Activated CD4-positive, alpha-beta T cell treated with anti-CD3 and anti-CD28 coated beads, Interleukin-2, amount 50 U/mL, for 48 hours (primary cell): ENCODE measurements at regions not wholly inside any gene's neighbourhood (a gene's known extent, or its start where the extent isn't known, plus 50 kb on each side); places are given as distances from the start of the nearest gene placed in this dataset.
"Not testable (repeated sequence)": the region's sequence is repeated elsewhere in the genome, so short reads cannot be mapped to it uniquely, and the experiment has no call there.

ENCODE experiments used
- DNase-seq, 2 experiments: peaks; one replicate each; pipeline ENCODE4 v3.0.0-alpha.2; 2020

- DNase-seq, result no peak
Measured at GRCh38 chr3:104316118-104316517, 1050.6 kb upstream of the ALCAM start.

DNA sequence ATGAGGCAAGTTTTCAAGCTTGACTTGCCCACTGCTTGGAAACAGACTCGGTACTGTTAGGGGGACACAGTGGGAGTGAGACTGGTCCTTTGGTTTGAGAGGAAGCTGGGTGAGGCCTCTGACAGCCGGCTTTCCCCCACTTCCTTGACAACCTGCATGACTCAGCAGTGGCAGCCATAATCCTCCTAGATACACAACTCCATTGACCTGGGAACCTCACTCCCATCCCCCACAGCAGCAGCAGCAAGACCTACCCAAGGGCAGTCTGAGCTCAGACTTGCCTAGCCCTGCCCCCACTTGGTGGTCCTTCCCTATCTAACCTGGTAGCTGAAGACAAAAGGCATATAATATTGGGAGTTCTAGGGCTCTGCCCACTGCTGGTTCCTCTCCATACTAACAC, 1043.5 kb upstream of the ALCAM start:
- DNase-seq, result no peak

DNA sequence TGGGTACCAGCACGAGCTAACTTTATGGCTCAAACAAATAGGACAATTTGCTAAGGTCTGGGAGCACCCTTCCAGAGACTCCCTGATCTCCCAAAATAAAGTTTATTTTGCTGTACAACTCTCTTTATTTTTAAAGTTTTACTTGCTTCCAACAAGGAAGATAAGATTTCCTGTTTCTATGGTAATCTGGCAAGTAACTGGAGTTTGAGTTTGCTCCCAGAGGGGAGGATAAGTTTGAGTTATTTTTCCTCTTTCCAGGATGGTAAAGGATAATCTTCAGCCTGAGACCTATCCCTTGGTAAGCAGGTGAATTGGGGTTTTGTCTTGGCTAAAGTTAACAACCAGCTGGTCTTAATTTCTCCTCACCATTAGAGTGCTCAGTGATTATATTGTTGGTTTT, 1019.4 kb upstream of the ALCAM start:
- no peak for DNase-seq

DNA sequence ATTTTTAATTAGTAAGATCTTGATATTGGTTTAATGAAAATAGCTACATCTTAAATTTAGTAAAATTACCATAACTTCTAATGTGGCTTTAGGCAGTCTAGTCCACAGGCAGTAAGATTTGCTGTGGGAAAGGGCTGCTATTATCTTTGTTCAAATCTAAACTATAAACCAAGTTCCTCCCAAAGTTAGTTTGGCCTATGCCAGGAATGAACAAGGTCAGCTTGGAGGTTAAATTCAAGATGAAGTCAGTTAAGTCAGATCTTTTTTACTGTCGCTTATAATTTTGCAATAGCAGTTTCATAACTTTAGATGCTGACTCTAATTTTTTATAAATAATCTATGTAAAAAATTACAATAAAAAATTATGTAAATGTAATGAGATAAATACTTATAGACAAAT, 1016.9 kb upstream of the ALCAM start:
- DNase-seq, result no peak

DNA sequence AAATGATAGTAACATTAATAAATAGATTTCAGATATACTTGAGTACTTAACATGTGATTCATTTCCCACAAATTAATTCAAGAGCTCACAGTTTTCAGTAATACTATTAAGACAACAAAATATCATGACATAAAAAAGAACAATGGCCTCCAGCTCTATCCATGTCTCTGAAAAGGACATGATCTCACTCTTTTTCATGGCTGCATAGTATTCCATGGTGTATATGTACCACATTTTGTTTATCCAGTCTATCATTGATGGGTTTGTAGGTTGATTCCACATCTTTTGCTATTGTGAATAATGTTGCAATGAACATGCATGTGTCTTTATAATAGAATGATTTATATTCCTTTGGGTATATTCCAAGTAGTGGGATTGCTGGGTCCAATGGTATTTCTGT, 1012.8 kb upstream of the ALCAM start:
- no peak for DNase-seq

DNA sequence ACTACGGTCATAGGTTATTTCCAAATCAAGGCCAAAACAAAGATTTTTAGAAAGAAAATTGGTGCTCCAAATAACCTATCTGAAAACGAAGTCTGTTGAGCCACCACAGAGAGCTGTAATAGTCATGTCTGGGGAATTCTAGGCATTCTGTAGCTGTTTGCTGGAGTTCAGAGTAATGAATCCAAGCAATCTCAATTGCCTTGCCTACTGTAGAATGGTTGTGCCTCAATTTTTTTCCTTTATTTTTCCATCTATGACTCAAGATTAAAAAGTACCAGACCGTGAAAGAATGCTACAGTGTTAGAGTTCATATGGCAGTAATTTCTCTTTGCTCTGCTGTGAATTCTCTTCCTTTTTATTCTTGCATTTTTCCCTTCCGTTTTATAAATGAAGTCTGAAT, 1007.2 kb upstream of the ALCAM start:
- no peak for DNase-seq

DNA sequence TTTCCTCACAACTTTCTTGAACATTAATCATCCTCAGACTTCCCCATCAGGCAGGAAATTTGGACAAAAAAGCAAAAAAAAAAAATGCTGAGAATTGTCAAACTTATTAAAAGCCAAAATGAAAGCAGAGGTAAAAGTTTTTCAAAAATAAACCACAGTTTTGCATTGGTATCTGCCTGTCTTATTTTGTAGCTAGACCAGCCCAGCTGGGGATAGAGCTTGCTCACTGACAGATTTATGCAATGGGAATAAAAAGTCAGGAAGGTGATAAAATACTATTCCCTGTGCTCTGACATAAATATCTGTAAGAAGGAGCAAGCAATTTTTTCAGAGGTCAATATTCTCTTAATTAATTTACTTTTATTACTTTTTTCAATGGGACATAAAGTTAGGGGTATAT, 1006.7 kb upstream of the ALCAM start:
- no peak for DNase-seq

- DNase-seq, result not testable (repeated sequence)
Measured at GRCh38 chr3:104361748-104362147, 1005.0 kb upstream of the ALCAM start.

DNA sequence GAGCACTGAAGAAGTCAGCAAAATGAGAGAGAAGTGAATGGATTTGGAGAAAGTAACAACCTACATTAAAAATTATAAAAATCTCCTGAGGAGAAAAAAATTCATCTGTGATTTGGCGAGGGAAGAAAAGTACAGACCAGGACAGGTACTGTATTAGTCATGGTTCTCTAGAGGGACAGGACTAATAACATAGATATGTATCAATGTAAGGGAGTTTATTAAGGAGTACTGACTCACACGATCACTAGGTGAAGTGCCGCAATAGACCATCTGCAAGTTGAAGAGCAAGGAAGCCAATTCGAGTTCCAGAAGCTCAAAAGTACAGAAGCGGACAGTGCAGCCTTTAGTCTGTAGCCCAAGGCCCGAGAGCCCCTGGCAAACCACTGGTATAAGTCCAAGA, 1004.4 kb upstream of the ALCAM start:
- DNase-seq, result no peak

GRCh38 chr3:104367000-104367399, 999.7 kb upstream of the ALCAM start:
- no peak for DNase-seq

DNA sequence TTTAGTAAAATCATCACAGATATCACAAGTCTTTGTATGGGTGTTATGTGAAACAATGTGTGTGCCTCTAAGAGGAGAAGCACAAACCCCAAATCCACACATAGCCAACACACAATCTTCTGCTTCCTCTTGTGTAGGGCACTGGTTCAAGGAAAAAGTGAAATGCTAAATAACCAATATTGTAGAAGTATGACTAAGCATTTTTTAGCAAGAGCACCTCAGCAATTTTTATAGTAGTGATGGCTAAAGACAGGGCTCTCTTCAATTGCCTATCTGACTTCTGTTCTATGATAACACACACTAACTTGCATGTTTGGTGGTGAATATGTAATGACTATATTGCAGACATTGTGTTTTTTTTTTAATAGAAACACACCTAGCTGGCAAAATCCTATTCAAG, 997.9 kb upstream of the ALCAM start:
- DNase-seq, result no peak

- DNase-seq, result no peak
Measured at GRCh38 chr3:104385421-104385820, 981.3 kb upstream of the ALCAM start.

DNA sequence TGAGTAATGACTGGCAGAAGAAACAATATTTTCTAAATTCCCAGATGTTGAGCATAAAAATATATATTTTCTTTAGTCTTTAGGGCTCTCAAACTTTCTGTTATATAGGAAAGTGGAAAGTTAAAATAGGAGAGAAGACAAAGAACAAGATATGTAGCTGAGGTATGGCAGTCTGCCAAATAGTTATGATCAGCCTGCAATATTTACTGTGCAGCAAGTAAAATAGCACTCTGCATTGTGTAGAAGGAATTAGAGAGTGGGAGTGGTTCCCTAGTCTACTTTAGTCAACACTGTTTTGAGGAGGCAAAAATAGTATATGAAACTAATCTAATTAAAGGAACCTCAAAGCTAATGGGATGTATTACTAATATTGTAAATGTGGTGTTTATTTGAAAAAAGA, 978.1 kb upstream of the ALCAM start:
- no peak for DNase-seq

GRCh38 chr3:104392327-104392726, 974.4 kb upstream of the ALCAM start:
- no peak for DNase-seq

- no peak for DNase-seq
Measured at GRCh38 chr3:104396974-104397669, 969.6 kb upstream of the ALCAM start.

DNA sequence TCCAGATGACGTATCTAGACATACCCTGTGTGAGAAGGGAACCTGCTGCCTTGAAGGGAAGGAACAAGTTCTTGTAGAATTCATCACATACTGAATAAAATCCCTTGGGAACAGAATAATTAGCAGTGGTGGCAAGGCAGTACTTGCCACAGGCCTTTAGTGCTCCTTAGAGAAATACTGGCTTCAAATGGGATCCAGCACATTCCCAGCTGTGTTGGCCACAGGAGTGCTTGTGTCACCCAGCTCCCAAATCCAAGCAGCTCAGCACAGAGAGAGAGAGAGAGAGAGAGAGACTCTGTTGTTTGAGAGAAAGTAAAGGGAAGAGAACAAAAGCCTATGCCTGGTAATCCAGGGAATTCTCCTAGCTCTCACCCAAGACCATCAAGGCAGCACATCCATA, 969.0 kb upstream of the ALCAM start:
- DNase-seq, result no peak

GRCh38 chr3:104402902-104403301, 963.8 kb upstream of the ALCAM start:
- DNase-seq, result no peak

DNA sequence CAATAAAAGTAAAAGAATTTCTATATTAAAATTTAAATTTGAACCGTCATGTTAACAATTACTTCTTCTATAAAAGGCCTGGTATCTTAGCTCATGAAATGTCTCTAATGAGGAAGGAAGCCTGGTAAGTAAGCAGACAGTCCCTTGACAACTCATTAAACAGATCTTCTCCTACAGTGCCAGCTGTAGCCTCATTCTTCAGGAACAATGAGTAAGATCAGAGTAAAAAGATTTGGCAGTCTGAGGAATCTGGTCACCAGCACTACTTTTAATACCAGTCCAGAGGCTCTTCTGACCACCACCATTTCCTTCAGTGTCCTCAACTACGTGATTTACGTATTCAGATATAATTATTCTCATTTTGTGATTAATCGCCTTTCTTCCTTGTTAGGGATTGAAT, 955.0 kb upstream of the ALCAM start:
- no peak for DNase-seq

DNA sequence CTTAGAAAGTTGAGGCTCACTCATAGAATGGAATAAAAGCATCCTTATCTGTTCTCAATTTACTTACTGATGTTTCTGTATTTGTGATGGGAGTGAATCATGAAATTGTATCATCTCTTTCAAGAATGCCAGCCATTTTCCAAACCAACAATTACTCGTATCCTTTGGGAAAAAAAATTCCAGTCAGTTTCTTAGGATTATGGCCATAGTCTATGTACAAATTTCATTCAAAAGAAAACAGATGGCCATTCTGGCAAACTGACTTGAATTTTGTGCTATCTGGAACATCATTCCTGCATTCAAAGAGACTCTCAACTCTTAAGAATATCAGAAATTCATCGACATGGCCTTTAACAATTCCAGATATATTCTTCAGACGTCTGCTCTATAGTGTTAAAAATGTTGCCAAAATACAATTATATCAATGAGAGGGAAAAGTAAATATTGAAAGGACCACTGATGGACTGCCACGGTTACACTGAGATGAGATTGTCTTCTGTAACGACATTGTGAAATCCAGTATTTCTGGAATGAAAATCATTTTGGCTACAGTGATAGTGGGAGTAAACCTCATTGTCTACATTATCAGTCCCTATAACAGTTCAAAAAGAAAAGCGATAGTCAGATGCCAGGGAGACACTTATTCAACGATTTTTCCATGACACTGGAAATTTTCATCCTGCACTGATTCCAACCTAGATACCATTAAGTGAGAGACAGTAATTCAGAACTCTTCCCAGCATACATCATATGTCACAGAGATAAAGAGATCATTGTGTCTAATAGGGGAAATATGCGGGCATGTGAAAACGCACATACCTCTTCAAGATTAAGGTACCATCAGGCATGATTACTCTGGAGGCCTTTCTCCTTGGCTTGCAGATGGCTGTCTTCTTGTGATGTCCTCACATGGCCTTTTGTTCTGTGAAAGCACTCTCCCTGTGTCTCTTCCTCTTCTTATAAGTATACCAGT, 953.8 kb upstream of the ALCAM start:
- no peak for DNase-seq

- no peak for DNase-seq
Measured at GRCh38 chr3:104428337-104428925, 938.3 kb upstream of the ALCAM start.

DNA sequence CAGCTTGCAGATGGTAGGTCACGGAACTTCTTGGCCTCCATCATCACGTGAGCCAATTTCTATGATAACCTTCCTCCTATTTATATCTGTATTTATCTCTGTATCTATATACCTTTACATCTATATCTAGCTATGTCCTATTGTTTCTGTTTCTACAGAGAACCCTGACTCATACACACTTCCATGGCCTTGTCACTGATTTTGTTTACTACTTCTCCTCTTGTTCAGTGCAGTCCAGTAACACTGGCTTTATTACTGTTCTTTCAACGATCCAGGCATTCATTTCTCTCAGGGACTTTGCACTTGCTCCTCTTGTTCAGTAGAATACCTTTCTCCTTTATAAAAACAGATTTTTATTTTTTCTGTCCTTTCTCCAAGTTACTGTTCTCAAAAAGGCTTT, 937.0 kb upstream of the ALCAM start:
- no peak for DNase-seq

DNA sequence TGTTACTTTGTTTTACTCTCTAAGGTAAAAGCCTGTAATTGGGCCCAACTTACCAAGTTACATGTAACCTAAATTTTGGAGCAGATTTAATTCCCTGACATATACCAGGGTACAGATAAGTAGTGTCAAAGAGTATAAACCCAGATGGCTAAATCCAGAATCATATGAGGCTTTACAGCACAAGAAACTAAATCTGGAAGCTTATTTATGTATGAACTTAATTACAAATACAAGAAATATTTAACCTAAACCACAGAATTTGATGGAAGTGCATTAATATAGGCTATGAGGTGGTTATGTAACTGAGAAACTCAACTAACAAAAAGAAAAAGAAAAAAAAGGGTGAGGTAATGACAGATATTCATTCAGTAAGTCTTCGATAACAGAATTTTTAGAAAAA, 930.2 kb upstream of the ALCAM start:
- no peak for DNase-seq

- DNase-seq, result no peak
Measured at GRCh38 chr3:104437131-104437750, 929.5 kb upstream of the ALCAM start.

DNA sequence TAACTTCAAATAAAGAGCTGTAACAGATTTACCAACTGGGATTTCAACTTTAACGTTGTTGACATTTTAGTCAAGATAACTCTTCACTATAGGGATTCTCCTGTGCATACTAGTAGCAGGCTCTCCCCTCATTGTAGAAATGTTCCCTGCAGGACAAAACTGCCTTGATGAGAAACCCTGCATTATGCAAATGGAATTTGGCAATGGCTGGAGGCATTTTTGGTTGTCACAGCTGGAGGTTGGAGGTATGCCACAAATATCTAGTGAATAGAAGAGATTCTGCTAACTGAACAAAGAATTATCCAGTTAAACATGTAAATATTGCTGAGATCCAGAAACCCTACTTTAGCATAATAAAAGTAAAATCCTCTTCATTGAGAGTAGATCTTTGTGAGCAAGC, 928.8 kb upstream of the ALCAM start:
- DNase-seq, result no peak
